CD1c-positive myeloid dendritic cell (primary cell): ENCODE measurements at regions not wholly inside any gene's neighbourhood (a gene's known extent, or its start where the extent isn't known, plus 50 kb on each side); places are given as distances from the start of the nearest gene placed in this dataset.

Source experiments
- DNase-seq: peaks from one replicate; pipeline ENCODE4 v3.0.0-alpha.2; 2016; ENCODE audit errors: extremely low spot score

DNA sequence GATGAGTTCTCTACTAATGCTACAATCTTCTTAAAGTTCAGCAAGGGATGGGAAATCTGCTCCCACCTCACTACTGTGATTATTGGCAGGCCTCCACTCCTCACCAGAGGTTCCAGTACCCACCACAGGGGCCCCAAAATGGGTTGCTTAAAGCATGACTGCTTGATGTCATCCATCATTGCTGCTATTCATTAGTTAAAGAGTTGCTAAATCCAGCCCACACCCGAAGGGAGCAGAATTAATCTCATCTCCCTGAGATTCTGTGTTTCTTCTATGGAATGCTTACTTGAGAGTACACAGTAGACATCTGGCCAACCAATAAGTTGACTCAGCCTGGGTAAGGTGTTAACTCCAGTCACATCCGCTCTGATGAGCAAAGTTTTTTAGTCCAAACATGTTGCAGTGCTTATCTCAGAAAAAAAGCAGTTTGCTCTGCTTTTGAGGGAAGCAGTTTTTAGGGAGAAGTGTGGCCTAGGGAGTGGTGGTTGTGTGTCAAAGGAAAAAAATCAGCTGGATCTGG is 690.2 kb upstream of the POU3F3 start:
- no peak for DNase-seq

DNA sequence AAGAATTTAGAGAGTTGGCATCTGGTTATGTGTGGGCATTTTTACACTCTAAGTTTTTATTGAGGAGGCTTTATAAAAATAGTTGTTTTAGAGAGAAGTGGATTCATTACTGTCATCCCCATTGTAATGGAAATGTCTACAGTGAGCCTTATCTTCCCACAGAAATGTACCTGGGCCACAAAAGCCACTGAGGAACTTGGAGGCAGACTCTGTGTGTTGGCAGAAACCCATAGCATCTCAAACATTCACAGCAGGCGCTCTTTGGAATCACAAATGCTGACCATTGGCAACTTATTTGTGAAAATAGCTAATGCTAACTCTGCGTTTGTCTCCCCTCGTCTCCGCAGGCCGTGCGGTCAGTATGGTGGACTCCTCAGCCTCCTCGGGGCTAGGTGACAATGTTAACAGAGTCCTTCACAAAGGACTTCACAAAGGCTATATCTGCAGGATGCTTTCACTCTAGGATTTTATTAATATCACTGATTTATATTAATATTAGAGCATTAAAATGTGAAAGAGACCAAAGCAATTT is 689.1 kb upstream of the POU3F3 start:
- no peak for DNase-seq

DNA sequence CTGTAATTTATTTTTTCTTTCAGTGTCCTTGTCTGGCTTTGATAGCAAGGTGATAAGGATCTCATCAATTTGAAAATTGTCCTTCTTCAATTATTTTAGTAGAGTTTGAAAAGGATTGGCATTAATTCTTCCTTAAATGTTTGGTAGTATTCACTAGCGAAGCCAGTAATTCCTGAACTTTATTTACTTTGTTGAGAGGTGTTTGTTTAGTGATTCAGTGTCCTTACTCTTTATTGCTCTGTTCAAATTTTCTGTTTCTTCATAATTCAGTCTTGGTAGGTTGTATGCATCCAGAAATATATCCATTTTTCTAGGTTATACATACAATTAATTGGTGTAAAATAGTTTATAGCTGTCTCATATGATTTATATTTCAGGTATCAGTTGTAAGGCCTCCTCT is 676.7 kb upstream of the POU3F3 start:
- DNase-seq, result no peak

DNA sequence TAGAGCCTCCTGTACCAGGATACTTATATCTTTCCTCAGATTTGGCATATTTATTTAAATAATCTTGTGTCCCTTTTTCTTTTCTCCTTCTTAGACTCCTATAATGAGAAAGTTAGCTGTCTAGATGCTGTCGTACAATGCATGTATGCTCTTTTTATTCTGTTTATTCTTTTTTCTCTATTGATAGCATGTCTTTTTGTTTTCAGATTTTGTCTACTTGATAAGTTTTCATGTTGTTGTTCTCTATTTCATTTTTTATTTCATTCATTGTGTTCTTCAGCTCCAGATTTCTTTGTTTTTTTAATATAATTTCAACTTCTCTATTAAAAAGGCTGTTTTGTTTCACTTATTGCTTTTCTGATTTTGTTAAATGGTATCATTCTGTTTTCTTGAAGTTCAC is 674.3 kb upstream of the POU3F3 start:
- DNase-seq, result no peak

DNA sequence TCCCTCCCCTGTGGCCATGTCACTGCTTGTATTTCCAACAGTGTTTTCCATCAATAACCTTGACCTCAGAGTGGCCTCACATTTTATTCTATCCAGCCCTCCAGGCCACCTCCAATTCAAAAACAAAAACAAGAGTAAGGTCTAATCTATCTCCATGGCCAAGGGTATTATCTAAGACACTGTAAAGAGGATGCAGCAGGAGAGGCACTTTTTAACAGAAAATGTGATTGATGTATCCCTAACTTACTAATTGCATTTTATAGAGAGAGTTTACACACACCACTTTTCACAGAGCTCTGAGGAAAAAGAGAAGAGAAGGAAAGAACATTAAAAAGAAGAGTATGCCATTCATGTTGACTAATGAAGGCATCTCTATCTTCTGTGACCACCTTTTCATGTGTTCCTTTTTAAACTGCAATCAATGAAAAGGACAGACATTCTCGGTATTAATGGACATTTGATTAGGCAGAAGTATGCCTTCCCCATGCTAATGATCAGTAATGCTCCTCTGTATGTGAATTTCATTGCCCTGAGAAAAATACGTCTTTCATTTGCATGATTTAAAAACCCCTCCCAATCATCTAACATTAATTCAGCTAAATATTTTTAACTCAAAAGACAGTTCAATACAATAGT is 653.3 kb upstream of the POU3F3 start:
- no peak for DNase-seq

DNA sequence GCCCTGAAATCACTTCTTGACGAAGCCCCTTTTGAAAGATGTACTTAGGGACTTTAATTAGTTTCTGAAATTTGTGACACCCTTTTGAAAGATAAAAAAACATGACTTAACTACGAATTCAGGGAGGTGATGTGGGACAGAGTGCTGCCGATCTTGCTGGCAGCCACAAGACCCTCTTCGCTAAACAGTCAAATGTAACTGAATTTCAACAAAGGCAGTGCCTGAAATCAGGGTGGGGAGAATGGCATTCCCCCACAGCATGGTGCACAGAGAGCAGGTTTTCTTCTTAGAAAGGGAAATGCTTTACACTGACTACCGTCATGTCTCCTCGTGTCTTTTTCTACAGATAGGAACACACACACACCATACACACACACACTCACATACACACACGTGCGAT is 640.2 kb upstream of the POU3F3 start:
- no peak for DNase-seq

DNA sequence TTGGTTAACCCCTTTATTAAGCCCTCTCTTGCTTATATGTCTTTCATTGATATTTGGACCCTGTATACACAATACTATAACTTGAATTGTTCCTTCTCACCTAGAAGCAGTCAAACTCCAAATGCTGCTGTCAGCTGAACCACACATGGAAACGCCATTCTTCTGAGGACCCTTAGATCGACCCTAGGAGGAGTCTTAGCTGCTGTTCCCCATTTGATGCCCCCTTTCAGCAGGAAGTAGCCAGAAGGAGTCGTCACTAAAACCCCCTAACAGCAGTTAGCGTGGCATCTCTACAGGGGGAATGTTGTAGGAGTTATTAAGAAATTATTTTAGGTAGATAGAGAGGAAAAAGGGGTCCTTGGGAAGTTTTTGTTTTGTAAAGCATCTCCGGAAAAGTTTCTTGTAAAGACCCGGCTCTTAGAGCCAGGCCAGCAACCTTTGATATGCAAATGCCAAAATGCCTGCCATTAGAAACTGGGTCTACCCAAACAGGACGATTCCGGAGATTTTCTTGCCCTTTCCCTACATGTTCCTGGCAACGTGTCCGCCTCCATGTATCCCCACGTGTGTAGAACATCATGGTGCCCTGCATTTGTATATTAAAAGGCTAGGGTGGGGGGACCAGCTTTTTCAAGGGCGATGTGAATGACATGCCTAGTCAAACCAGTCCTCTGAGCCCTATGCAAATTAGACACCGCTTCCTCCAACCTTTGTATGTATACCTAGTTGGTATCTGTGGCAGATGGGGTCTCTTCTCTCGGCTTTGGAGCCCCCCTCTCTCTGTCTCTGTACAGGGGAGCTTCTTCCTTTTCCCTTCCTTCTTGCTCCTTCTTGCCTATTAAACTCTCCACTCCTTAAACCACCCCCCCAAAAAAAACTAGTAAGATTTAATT is 638.4 kb upstream of the POU3F3 start:
- DNase-seq, result no peak

DNA sequence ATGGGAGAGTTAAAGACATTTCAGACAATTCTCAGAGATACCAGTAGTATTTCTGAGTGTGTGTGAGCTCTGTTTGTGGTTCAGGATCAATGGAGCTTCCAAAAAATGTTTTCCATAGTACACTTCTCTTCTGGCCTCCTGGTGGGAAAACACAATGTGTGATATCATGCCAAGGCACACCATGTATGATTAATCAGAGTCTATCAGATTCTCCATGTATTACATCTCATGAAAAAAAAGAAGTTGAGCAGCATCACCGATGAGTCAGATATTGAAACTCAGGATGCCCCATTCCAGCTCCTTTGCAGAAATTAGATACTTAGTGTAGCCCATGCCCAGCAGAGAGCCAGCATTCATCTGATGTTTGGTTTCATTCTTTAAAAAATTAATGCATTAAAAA is 620.3 kb upstream of the POU3F3 start:
- DNase-seq, result no peak

DNA sequence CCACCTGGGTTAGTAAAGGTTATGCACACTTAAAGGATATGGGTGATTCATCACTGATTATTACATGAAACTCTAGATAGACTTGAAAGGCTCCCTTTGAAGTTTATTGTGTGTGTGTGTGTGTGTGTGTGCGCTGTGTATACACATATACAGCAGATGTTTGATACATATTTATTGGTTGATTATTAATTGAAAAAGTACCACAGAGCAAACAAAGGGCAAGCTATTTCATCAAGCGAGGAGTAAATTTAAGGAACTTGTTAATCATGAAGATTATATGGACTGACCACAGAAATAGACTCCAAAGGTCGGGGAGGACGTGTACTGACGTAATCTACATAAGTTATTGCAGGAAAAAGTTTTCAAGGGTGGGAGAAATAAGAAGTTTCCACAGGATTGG is 617.4 kb upstream of the POU3F3 start:
- DNase-seq, result no peak

DNA sequence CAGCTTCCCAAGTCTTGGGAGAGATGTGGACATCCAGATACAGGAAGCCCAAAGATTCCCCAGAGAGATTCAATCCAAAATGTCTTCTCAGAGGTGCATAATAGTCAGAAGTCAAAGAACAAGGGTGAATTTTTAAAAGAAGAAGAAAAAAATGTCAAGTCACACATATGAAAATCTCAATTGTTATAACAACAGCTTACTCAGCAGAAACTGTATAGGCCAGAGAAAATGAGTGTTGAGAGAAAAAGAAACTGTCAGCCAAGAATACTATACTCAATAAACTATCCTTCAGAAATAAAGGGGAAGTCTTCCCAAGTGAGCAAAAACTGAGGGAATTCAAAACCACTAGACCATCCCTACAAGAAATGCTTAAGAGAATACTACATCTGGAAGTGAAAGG is 612.9 kb upstream of the POU3F3 start:
- no peak for DNase-seq

DNA sequence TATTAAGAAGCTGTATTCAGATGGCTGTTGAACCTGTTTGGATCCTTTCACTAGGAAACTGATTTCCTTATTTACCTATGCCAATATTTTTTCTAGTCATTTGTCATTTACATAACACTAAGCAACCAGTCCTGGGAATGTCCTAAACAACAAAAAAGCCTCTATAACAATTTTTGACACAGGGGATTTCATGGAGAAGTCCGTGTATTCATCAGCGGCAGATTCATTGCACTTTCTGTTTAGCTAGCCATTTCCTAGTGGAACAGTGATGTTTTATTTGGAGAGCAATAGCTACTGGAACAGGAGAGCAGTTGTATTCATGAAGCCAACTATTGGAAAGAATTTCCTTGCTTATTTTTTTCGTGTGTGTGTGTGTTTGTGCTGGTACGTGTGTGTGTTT is 604.3 kb upstream of the POU3F3 start:
- DNase-seq, result no peak

DNA sequence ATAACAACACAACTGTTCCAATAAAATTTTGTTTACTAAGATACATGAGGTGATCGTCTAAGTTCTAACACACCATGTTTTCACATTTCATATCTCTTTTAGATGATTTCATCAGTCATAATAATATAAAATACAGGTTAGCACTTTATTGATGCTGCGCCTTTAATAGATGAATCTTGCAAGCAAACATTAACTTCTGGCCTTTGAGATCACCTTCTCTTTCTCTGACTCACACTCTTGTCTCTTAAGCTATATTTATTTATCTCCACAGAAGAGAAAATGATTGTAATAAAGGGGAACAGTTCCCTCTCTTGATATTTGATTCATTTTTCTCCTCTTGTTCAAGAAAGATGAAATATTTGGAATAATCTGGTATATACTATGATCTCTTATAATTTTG is 603.3 kb upstream of the POU3F3 start:
- DNase-seq, result no peak

DNA sequence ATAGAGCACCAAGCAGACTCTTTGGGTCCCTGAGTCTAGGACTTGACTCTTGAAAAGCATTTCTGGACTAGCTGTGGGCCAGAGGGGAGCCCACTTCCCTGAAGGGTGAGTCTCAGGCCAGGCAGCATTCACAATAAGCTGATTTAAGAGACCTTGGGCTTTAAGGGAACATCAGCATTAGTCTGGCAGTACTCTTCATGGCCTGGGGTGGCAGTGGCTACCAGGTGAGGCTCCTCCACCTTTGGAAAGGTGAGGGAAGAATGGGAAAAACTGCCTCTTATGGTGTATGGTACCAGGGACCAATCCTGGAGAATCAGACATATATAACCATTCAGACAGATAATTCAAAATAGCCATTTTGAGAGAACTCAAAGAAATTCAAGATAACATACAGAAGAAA is 599.9 kb upstream of the POU3F3 start:
- DNase-seq, result no peak

DNA sequence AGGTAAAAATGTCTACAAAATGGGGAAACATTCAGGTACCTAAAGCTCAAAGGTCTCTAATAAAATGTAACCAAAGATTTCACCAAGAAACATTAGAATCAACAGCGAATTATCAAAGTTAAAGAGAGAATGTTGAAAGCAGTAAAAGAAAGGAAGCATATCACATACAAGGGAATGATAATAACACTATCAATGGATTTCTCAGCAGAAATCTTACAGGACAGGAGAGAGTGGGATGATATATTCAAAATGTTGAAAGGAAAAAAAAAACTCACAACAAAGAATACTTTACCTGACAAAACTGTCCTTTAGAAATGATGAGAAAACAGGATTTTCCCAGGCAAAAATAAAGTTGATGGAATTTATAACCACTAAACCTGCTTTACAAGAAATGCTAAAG is 591.2 kb upstream of the POU3F3 start:
- DNase-seq, result no peak

DNA sequence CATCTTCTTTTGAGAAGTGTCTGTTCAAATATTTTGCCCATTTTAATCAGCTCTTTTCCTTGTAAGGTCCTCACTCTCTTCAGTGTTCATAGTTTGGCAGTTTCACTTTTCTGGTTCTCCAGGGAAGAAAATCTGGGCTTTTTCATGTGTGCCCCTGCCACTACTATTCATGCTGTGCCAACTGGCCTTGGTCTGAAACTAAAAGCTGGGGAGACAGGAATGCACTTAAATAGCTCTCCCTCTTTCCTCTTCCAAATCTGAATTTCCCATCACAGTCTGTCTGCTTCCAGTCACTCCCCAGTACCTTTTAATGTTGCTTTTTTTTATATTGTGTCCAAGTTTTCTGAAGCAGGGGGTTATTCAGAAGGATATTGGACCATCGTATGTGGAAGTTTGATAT is 574.3 kb upstream of the POU3F3 start:
- no peak for DNase-seq

DNA sequence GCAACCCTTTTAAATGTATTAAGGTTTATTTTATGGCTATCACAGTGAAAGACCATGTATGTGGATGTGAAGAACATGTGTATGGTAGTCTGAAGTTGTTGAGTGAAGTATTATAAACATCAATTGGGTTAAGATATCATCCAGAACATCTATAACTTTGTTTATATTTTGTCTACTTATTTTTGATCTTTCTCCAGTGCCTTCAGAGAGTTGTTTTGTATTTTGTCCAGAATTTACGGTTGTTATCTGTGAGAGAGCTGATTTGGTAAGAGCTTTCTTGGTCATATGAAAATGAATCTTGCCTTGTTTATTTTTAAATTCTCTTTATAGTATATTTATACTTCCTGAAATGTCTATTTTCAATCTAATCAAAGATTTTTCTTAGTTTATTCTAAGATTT is 573.7 kb upstream of the POU3F3 start:
- no peak for DNase-seq

DNA sequence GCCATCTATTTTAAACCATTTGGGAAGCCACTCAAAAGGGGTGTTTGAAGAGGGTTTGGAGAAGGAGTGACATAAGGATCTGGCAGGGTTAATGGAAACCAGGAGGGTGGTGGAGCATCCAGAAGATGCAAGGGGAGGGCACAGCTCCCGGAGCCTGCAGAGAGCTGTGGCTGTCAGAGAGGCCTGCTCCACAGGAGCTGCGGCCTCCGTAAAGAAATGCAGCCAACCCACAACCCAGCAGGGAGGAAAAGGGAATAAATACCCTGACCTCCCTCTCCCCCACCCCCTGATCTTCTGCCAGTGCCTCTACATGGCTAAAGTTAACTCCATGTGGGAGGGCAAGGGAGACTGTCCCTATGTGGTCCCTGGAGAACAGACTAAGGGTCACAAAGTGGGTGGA is 567.1 kb upstream of the POU3F3 start:
- no peak for DNase-seq

DNA sequence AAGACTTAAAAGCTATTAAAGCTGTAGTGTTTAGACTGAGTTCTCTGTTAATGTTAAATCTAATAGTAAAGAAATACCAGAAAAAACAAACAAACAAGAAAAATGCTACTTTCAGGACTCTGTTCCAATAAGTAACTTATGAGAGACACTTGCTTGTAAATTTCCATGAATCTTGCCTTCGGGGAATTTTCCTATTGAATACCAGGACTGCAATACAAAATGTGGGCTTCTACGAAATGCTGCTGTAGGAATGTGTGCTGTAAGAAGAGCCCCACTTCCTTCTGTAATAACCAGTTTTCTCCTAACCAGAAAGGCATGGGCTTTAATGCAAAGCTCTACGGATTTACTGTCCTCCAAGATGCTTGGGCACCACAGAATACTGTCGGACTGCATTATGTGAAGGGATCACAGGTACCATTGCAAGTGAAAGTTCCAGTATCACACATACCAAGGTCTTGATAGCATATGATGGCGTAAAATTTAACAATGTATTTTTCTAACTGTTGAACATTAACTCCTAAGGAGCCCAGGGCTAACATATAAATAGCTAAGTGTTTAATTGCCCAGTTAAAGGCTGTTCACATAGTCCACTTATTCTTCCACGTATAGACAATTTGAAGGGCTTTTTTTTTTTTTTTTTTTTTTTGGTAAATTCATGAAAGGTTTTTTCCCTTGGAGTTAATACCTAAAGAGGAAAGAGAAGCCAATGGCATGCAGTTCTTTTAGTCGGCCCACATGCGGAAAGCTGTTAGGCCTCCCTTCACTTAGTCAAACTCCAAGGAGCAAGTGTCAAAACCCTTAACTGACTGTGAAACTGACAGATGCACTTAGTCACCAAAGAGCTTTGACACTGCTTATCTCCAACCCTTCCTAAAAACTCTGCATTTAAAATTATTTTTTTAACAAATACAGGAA is 564.0 kb upstream of the POU3F3 start:
- DNase-seq, result no peak

DNA sequence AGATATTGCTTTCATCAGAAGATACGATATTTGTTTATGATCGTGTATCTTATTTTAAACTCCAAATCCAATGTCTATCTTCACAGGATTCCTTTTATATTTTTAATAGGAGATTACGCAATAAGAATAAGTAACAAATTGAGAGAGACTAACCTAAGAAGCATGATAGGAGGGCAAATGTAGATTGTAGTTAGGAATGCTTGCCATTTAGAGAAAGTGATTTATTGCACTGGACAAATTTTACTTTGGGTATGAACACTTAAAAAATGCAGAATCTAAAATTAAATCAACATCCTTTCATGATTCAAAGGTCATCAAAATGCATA is 563.4 kb upstream of the POU3F3 start:
- DNase-seq, result no peak

DNA sequence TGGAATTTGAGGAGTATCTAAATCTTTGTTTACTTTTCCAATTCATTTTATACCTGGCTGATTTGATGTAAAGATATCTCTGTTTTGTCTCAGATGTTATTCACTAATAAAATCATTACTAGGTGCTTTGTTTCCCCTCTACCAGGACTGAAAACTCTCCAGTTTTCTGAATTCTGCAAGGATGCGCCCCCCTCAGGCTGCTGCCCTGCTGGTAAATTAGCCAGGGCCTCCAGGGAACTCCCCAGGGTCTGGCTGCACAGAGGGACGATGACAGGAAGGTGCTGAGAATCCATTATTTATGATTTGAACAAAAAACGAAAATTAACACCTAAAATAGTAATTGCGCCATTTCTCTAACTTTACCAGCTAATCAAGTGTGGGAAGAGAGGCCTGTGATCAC is 541.2 kb upstream of the POU3F3 start:
- no peak for DNase-seq

DNA sequence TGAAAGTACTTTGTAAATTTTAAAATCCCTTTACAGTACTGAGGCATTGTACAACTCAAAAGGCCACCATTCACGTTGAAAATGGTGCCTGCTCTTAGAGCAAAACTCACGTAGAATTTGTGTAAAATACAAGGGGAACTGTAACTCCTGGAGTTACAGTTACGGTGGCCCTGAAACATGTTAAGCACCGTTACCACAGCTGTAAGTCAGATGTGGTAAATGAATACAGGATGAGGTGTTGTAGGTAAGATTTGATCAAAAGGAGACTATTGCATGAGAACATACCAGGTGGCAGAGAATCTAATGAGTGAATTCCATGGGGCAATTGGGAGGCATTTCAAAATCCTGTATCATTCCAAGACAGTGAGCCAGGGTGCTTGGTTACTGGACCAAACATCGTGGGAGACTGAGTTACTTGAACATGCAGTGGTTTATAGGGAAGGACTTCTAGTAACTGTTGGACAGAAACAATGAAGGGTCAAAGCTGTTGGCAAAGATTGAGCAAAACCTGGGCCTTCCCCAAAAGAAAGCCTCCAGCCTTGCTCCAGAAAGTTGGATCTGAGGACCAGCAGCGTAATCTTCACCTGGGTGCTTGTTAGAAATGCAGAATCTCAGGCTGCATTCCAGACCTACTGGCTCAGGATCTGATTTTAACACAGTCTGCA is 535.8 kb upstream of the POU3F3 start:
- DNase-seq, result no peak
